HG02642 (cell line): ENCODE measurements at regions not wholly inside any gene's neighbourhood (a gene's known extent, or its start where the extent isn't known, plus 50 kb on each side); places are given as distances from the start of the nearest gene placed in this dataset.
"Not testable (repeated sequence)": the region's sequence is repeated elsewhere in the genome, so short reads cannot be mapped to it uniquely, and the experiment has no call there.

Experiments
- ATAC-seq: cut with Tn5 transposase; IDR thresholded peaks from one replicate; pipeline ENCODE4 v1.9.1; 2021; ENCODE audit warnings: mild to moderate bottlenecking; ENCODE audit not compliant: unreplicated experiment, poor library complexity

- no peak for ATAC-seq
These were observed 586.3 kb upstream of the RAG2 start for GRCh38 chr11:37184326-37184725.

- ATAC-seq: no peak
These were observed 584.0 kb upstream of the RAG2 start for GRCh38 chr11:37182031-37182430.

- no peak for ATAC-seq
These were observed 579.7 kb upstream of the RAG2 start for GRCh38 chr11:37177721-37178120.

GRCh38 chr11:37171451-37171850, 573.4 kb upstream of the RAG2 start:
- ATAC-seq: no peak

- ATAC-seq: no peak
These were observed 572.3 kb upstream of the RAG2 start for GRCh38 chr11:37170311-37170710.

GRCh38 chr11:37145434-37145833, 547.4 kb upstream of the RAG2 start:
- ATAC-seq: not testable (repeated sequence)

GRCh38 chr11:37142591-37142990, 544.6 kb upstream of the RAG2 start:
- no peak for ATAC-seq

GRCh38 chr11:37141707-37142106, 543.7 kb upstream of the RAG2 start:
- no peak for ATAC-seq

GRCh38 chr11:37135606-37136005, 537.6 kb upstream of the RAG2 start:
- ATAC-seq: not testable (repeated sequence)

- ATAC-seq: no peak
These were observed 536.6 kb upstream of the RAG2 start for GRCh38 chr11:37134637-37135036.

- no peak for ATAC-seq
These were observed 526.3 kb upstream of the RAG2 start for GRCh38 chr11:37124384-37124783.

- no peak for ATAC-seq
These were observed 517.9 kb upstream of the RAG2 start for GRCh38 chr11:37115963-37116362.

- no peak for ATAC-seq
These were observed 512.3 kb upstream of the RAG2 start for GRCh38 chr11:37110385-37110784.

GRCh38 chr11:37109286-37109585, 511.2 kb upstream of the RAG2 start:
- no peak for ATAC-seq

- no peak for ATAC-seq
These were observed 510.6 kb upstream of the RAG2 start for GRCh38 chr11:37108436-37109285.

- ATAC-seq: no peak
These were observed 509.8 kb upstream of the RAG2 start for GRCh38 chr11:37107831-37108230.

- ATAC-seq: no peak
These were observed 509.4 kb upstream of the RAG2 start for GRCh38 chr11:37107415-37107814.

GRCh38 chr11:37105427-37105826, 507.4 kb upstream of the RAG2 start:
- ATAC-seq: no peak

GRCh38 chr11:37104380-37104779, 506.3 kb upstream of the RAG2 start:
- ATAC-seq: no peak

- no peak for ATAC-seq
These were observed 502.0 kb upstream of the RAG2 start for GRCh38 chr11:37100008-37100407.

- ATAC-seq: no peak
These were observed 494.5 kb upstream of the RAG2 start for GRCh38 chr11:37092487-37092886.

GRCh38 chr11:37089439-37089838, 491.4 kb upstream of the RAG2 start:
- no peak for ATAC-seq

- ATAC-seq: no peak
These were observed 490.5 kb upstream of the RAG2 start for GRCh38 chr11:37088573-37088910.
